HG02623 (cell line): ENCODE measurements at regions not wholly inside any gene's neighbourhood (a gene's known extent, or its start where the extent isn't known, plus 50 kb on each side); places are given as distances from the start of the nearest gene placed in this dataset.
"Not testable (repeated sequence)": the region's sequence is repeated elsewhere in the genome, so short reads cannot be mapped to it uniquely, and the experiment has no call there.

ENCODE experiments used
- ATAC-seq: cut with Tn5 transposase; IDR thresholded peaks from one replicate; pipeline ENCODE4 v1.9.1; 2021; ENCODE audit warnings: moderate library complexity; ENCODE audit not compliant: unreplicated experiment

DNA sequence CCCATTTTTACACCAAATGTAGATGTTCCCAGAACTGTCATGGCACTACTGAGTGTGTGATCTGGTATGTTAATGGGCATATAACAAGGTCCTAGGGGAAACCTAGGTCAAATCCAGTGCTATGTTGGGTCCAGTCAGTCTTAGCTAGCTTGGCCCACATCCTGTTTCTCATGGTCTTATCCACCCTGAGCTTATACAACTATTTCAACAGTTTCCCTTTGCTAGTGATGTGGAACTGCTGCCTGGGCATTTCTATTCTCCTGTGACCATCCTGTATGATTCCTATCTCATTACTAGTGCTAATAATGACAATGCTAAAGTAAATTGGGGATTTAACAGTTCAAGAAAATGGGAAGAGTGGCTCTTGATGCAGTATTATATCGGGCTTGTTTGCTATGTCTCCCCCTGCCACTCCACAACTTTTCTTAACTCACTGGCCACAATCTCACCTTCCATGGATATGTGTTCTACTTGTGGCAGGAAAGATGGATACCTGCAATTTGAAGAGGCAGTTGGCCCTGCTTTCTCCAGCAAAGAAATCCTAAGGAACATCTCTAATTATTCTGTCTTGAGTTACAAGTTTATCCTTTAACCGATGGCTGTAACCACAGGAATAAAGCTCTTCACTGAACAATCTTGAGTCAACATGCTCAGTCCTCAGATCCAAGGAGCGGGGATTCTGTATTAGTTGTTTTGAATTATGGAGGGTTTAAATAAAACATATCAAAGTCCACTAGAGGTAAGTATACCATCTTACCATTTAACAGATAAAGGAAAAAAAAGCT is 707.8 kb downstream of the XPNPEP1 start:
- ATAC-seq, result no peak

DNA sequence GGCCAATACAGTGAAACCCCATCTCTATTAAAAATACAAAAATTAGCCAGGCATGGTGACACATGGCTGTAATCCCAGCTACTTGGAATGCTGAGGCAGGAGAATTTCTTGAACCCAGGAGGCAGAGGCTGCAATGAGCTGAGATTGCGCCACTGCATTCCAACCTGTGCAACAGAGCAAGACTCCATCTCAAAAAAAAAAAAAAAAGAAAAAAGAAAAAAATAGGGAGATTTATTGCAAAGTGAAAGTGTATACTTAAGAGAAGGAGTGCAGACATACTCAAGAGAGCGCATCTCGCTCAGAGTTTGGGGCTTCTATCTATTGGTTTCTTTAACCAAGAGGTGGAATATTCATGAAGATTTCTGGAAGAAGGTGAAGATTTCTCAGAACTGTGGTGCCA is 708.4 kb downstream of the XPNPEP1 start:
- not testable (repeated sequence) for ATAC-seq

DNA sequence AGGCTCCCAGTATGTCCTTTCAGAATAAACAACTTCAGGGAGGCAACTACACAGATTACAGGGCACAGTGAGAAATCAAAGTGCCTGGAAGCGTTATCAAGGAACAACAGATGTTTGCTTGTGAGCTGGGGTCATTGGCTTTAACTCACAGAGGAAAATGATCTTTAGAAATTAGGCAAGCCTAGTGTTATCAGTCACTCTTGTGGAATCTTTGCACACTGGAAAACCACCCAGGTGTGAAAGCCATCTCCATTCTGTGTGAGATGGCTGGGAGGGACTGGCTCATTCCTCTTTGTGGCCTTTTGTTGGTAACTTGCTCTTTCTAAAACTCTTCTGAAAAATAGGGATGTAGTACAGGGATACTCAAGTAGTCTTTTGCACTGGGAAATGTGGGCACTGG is 716.0 kb downstream of the XPNPEP1 start:
- ATAC-seq, result no peak

DNA sequence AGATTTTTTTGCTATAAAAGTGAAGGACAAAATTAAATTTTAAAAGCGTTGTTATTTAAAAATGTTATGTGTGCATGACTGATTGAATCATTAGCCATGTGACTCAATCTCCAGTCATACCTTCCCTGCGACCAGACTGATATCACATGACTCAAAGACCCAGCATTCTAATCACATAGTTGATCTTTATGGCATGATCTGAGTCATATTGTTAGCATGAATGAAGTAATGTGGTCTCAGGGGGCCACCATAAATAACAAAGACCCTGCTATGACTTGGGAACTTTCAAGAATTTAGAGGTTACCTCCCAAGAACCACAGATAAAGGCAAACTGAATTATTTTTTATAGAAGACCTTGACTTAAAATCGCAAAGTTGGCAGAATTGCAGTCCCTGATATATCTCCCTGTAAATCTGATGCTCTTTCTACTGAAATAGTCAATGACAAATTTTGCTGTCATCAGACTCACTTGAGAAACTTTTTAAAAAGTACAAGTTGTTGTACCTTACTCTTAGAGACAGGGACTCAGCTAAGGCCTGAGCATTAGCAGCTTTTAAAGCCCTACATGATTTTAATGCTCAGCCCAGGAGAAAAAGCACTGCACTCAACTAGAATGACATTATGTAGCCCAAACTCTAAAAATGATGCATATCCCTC is 717.3 kb downstream of the XPNPEP1 start:
- no peak for ATAC-seq

DNA sequence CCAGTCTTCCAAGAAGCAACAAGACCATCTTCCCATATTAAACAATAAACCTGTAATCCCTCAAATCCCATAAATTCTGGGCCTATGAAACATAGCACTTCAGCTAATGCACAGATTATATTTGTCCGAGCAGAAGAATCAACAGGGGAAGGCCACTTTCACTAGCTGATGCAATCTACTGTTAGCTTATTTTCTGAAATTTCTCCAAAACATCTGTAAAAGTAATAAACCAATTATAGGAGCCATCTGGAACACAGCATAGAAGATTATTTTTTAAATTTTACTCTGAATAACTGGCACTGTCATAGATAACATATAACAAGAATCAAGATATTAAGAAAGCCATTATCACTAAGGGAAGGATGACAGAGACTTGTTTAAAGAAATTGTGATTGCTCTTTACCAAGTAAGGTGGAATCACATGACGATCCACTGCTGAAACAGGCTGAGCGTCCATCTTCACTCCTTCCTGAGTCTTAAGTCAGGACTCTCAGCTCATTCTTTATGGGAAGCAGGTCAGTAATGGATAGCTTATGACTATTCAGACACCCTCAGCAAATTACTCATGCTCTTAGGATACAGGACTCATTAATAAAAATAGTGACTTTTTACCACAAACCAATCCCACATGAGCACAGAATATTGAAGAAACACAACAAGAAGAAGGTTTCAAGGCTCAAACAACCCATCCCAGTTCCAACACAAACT is 719.5 kb downstream of the XPNPEP1 start:
- no peak for ATAC-seq

DNA sequence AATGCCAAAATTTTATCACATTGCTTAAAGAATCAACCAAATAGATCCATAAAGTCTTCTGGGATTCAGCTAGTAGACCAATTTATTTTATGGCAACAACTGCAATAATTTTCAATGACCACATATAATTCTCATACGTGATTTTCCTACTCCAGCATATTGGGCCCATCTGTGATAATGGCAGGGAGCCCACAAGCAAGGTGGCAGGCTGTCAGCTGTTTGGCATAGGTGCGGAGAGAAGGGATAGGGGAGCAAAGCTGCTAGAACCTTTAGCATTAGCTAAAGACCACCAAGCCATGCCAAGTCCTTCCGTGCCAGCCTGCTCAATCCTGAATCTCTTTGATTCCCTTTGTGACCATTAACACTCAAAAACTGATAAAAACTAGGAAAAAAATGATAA is 721.2 kb downstream of the XPNPEP1 start:
- ATAC-seq, result no peak

DNA sequence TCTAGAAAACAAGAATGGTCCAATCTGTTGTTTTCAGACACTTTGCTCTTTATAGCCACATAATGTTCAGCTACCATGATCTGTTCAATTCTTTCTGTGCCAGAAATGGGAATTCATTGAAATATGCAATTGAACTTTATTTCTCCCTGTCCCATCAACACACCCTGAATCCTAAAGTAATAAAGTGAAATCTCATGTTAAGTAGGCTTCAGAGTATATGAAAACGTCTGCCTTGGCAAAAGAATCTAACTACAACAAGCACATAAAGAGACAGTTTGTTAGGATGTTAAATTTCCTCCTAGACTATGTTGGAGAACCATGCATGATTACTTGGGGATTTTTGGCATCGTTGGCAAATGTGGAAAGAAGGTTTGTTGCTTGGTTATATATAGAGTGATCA is 722.7 kb downstream of the XPNPEP1 start:
- ATAC-seq, result no peak

DNA sequence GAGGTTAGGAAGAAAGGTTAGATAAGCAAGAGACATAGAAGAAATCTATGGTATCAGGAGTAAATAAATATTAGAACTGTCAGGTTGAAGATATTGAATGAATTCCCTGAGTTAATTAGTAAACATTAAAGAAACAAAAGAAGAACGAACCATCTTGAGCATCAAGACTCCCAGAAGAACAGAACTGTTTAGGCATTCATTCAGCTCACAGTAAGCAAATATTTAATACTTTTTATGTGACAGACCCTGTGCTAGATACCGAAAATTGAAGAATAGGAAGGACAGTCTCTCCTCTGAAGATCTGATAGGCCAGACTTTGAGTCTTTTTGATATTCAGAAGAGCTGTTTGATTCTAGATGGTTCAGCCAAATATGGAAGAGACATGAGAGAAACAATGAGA is 731.5 kb downstream of the XPNPEP1 start:
- ATAC-seq, result no peak

DNA sequence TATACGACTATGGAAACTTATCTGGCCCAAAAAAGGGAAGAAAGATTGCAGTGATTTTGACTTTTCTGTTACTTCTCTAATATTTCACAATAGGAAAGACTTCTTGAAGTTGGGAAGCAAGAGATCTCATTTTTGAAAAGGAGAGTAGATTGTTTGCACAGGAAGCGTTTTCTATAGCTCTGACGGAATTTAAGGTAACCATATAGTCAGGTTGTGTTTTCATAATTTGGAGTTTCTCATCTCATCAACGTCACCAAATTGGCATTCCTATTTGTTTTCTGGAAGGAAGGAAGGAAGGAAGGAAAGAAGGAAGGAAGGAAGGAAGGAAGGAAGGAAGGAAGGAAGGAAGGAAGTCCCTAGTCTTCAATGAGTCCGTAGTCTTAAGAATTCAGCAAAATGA is 732.0 kb downstream of the XPNPEP1 start:
- ATAC-seq, result no peak

DNA sequence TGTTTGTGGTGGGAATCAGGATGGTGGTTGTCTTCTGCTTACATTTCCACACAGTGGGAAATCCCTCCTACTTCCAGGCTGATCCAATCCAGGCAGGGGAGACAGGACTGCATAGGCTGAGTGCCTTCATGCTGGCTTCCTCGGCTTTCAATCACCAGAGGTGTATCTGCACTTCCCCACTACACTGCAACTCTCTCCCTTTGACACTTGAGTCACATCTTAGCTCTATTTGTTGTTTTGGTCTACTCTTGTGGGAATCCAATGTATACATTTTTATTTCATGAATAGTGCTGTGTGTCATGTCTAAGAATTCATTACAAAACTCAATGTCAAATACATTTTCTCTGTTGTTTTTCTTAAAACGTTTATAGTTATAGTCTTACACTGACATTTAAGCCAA is 735.6 kb downstream of the XPNPEP1 start:
- no peak for ATAC-seq

DNA sequence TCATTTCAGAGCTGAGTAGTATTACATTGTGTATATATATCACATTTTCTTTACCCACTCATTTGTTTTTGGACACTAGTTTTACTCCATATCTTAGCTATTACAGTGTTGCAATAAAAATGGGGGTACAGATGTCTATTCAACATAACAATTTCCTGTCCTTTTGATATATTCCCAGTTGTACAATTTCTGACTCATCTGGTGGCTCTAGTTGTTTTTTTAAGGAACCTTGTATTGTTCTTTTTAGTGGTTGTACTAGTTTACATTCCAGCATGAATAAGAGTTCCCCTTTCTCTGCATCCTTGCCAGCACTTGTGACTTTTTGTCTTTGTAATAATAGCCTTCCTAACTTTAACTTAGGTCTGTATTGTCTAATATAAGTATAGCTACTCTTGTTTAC is 739.9 kb downstream of the XPNPEP1 start:
- no peak for ATAC-seq

DNA sequence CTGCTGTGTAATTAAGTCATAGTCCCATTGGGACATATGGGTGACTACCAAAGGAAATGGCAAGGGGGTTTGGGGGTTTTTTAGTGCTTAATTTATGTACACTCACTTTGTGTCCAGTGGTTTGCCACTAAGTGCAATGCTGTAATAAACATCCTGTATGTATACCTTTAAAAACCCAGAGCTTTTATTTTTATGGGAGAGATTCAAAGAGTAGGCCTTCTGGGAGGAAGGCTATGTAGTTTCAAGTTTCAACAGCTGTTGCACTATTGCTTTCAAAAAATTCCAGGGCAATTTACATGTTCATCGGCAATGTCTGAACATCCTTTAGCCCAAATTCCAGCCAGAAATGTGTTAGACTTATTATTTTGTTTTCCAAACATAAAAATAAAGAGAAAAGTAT is 744.7 kb downstream of the XPNPEP1 start:
- no peak for ATAC-seq

DNA sequence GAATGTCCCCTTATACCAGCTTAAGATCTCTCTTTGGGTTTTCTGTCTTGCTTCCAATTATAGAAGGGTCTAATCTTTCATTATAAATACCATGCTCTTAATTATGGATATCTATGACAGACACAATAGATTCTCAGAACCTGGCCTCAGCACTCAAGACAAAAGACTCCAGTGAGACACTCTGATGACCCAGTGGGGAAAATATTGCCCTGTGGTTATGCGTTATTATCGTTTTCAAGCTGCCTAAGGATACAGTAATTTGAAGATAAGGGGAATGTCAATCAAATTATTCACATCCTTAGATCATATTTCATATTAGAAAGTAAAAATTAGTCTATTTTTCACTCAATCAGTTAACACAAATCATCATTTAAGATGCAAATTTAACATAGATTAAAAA is 748.8 kb downstream of the XPNPEP1 start:
- ATAC-seq, result no peak

DNA sequence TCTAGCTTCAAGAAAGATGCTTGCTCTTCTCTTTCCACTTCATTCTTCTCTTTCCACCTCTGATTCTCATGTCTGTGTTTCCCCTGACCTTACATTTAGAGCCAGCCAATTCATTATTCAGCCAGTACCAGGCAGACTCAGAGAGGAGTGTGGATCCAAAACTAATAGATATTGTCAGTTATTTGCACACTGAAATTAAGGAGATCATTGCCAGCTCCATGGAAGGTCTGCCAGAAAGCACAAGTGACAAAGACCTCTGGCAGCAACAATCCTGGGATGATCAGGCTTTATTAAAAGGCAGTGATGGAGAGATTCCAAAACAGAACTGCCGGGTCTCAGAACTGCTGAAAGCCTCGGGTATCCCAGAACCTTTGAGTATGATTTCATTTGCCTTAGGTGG is 749.4 kb downstream of the XPNPEP1 start:
- no peak for ATAC-seq

DNA sequence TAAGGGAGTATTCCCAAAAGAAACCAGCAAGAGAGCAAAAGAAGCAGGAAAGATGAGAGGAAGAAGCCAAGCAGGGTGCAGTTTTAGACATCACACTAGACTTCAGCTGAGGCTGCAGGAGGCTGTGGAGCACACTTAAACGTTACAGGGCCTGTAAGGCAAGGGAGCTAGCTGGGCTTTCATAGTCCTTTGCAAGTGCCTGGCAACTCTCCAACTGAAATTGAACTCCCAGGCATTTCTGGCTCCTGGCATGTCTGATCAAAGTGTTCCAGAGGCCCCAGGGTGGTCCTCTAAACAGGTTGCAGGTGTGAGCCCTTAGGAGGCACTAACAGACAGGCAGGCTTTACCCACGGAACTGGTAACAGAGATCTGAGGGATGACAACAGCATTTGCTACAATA is 750.2 kb downstream of the XPNPEP1 start:
- ATAC-seq, result no peak

DNA sequence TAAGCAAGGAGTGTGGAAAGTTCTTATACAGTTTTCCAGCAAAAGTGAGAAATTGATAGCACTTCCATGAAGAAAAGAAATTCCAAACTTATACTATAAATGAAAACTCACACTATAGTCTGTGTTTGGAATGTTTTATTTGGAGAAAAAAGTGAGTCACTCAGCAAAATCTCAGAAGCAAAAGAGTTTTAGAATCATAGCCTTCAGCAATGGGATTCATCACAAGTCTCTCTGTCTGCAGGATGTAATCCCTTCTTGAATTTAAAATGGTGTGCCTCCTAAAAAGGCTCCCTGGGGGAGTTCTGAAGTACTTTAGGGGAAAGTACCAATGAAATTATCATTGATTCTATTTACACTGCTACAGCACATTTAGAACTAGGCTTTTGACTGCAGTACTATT is 756.4 kb downstream of the XPNPEP1 start:
- no peak for ATAC-seq

DNA sequence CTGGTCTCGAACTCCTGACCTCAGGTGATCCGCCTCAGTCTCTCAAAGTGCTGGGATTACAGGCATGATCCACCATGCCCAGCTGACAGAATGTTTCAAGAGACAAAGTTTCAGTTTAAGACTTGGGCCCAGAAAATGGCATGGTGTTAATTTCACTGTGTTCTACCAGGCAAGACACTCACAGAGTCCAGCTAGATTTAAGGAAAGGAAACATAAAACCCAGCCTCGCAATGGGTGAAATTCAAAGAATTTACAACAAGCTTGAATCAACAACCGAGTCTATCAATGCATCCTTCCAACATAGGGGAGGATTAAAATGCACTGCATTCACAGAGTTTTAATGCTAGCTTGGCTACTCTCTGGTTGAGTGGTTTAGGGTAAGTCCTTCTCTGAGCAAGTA is 764.0 kb downstream of the XPNPEP1 start:
- ATAC-seq, result no peak

DNA sequence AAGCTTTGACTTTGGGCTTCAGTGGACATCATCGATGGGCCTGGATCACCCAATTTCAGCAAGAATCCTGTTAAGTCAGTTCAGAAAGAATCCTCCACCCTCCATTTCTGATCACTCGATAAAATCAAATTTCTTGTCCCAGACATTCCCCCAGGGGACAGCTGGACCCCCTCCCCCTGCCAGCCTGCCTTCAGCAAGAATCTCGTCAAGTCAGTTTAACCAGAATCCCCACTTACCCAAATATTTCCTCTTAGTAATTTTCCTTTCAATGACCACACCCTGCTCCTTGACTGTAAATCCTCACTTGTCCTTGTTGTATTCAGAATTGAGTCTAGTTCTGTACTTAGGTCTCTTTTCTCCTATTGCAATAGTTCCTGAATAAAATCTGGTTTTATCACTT is 766.9 kb downstream of the XPNPEP1 start:
- ATAC-seq, result no peak

DNA sequence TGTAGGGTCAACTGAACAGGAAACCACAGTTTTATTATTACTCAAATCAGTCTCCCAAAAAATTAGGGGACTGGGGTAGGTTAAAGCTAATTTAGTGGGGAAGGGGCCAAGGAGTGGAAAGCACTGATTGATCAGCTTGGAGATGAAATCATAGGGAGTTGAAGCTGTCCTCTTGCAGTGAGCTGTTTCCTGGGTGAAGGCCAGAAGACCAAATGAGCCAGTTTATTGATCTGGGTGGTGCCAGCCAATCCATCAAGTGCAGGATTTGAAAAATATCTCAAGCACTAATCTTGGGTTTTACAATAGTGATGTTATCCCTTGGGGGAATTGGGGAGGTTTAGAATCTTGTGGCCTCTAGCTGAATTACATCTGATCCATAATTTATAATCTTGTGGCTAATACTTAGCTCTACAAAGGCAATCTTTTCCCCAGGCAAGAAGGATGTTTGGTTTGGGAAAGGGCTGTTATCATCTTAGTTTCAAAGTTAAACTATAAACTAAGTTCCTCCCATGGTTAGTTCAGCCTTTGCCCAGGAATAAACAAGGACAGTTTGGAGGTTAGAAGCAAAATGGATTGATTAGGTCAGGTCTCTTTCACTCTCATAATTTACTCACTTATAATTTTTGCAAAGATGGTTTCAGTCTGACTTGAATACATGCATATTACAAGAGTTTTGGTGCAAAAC is 773.5 kb downstream of the XPNPEP1 start:
- ATAC-seq, result no peak

DNA sequence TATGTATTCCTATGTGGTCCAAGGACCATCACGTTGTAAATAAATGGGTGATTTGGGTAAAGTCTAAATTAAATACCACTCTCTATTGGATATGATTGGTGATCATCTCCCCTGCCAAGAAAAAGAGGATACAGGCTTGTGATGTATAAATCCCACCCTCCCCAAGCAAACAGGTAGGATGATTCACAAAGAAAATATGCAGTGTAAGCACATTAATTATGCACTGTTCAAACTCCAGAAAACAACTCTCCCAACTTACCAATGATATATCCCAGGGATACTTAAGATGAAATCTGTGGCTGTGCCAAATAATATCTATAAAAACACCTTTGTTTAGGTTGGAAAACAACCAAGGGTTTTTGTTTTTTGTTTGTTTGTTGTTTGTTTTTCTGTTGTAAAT is 795.9 kb downstream of the XPNPEP1 start:
- no peak for ATAC-seq

DNA sequence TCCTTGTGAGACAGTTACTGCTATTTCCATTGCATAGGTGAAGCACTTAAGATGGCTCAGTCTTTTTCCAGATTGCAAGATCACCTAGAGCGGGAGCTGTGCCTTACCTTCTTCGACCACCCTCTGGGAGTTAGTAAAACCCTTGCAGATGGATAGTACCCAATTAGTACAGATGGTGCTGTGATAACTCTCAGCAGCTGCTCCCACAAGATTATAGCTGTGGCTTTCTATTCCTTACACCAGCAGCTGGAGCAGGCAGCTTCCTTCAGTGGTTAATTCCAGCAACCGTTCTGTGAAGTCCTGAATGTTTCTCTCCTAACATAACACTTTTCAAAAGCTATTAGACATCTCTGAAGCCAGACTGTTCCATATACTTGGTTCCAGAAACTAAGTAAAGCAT is 796.8 kb downstream of the XPNPEP1 start:
- no peak for ATAC-seq

DNA sequence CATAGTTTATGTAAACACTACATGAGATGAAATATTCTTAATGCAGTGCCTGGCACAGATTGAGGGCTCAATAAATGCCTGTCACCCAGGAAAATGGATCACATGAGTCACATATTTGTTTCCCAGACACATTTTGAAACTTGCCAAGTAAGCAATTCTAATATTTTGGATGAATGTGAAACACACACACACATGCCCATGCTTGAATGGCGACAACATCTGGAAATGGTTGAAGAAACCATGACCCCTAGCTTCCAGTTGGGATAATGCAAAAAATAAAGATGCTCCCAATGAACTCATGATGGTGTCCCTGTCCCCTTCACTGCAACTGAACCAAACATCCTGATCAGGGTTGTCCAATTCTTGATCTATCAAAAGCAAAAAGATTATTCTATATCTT is 797.3 kb downstream of the XPNPEP1 start:
- ATAC-seq, result no peak
